SK-N-SH (cell line): ENCODE measurements at regions not wholly inside any gene's neighbourhood (a gene's known extent, or its start where the extent isn't known, plus 50 kb on each side); places are given as distances from the start of the nearest gene placed in this dataset.

ENCODE experiments used
- CHD2 ChIP-seq: fragments of 150-350 bp; IDR thresholded peaks from 2 replicates; pipeline ENCODE4 v1.6.1; 2018; ENCODE audit warnings: low read length; ENCODE audit not compliant: partially characterized antibody
- EP300 ChIP-seq, 2 experiments: IDR thresholded peaks; 2 replicates each; pipeline versions ENCODE4 v1.4.0 to v1.6.1; 2012; ENCODE audit warnings: borderline replicate concordance in 1 of 2, low read depth in 1 of 2, low read length in 1 of 2
- EZH2phosphoT487 ChIP-seq: fragments of 200-600 bp; sonication (generic); IDR thresholded peaks from 2 replicates; pipeline ENCODE4 v1.6.1; 2017; ENCODE audit warnings: low read depth, mixed run types, mild to moderate bottlenecking, antibody characterized with exemption, moderate library complexity, borderline replicate concordance
- GABPA ChIP-seq: IDR thresholded peaks from 2 replicates; pipeline ENCODE4 v1.4.0; 2012; ENCODE audit warnings: low read depth, mild to moderate bottlenecking
- MXI1 ChIP-seq: IDR thresholded peaks from 2 replicates; pipeline ENCODE4 v1.6.1; 2012; ENCODE audit warnings: mild to moderate bottlenecking, low read depth, low read length, improper control_type of control experiment
- POLR2AphosphoS5 ChIP-seq: IDR thresholded peaks from 2 replicates; pipeline ENCODE4 v1.6.1; 2012; ENCODE audit warnings: low read depth, low read length
- RAD21 ChIP-seq: IDR thresholded peaks from 2 replicates; pipeline ENCODE4 v1.6.1; 2012; ENCODE audit warnings: mild to moderate bottlenecking, low read length
- RCOR1 ChIP-seq: fragments of 150-350 bp; IDR thresholded peaks from 2 replicates; pipeline ENCODE4 v1.6.1; 2017; ENCODE audit warnings: antibody characterized with exemption, low read length
- SIN3A ChIP-seq: IDR thresholded peaks from 2 replicates; pipeline ENCODE4 v1.6.1; 2012; ENCODE audit warnings: low read depth, mild to moderate bottlenecking, low read length, moderate library complexity, borderline replicate concordance
- TCF12 ChIP-seq: IDR thresholded peaks from 2 replicates; pipeline ENCODE4 v1.4.0; 2012
- TEAD4 ChIP-seq: IDR thresholded peaks from 2 replicates; pipeline ENCODE4 v1.4.0; 2012; ENCODE audit warnings: mild to moderate bottlenecking, borderline replicate concordance; ENCODE audit not compliant: insufficient read depth
- TF ChIP-seq, protein P1 (sequence below): fragments of 200-600 bp; sonication (generic); IDR thresholded peaks from 2 replicates; pipeline ENCODE4 v1.6.1; 2017; ENCODE audit warnings: antibody characterized with exemption, mild to moderate bottlenecking, moderate library complexity
- TF ChIP-seq, protein P2 (sequence below): IDR thresholded peaks from 2 replicates; pipeline ENCODE4 v1.4.0; 2012; ENCODE audit warnings: low read depth, borderline replicate concordance
- TF ChIP-seq, protein P3 (sequence below): IDR thresholded peaks from 2 replicates; pipeline ENCODE4 v1.4.0; 2012; ENCODE audit warnings: low read depth

DNA sequence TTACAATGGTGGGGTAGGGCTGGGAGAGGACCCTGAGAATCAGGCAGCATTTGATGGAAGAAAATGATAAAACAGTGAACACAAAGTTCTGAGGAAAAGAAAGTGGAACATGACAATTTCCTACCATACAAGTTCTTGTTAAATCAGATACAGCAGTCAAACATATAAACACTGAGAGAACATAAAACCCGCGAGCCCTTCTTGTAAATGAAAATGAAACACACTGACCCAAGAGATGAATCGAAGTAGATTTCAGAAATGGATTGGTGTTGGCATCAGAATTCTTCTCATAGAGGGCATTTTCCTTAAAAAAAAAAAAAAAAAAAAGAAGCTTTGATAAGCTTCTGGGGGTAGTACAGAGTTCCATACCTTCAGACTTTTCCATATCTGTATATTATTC is 134.7 kb upstream of the TMEM45B start:
- TF ChIP-seq, protein P1, sequence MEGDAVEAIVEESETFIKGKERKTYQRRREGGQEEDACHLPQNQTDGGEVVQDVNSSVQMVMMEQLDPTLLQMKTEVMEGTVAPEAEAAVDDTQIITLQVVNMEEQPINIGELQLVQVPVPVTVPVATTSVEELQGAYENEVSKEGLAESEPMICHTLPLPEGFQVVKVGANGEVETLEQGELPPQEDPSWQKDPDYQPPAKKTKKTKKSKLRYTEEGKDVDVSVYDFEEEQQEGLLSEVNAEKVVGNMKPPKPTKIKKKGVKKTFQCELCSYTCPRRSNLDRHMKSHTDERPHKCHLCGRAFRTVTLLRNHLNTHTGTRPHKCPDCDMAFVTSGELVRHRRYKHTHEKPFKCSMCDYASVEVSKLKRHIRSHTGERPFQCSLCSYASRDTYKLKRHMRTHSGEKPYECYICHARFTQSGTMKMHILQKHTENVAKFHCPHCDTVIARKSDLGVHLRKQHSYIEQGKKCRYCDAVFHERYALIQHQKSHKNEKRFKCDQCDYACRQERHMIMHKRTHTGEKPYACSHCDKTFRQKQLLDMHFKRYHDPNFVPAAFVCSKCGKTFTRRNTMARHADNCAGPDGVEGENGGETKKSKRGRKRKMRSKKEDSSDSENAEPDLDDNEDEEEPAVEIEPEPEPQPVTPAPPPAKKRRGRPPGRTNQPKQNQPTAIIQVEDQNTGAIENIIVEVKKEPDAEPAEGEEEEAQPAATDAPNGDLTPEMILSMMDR: no peak
- TF ChIP-seq RCOR1 (no peak), EP300 (IDR thresholded peaks at IDR 0.05; ENCODE audit: borderline replicate concordance in 1 of 2, low read depth in 1 of 2, low read length in 1 of 2) (no peak), MXI1 (no peak), GABPA (no peak), TCF12 (no peak), TEAD4 (no peak), SIN3A (no peak), CHD2 (no peak), RAD21 (no peak), POLR2AphosphoS5 (no peak), EZH2phosphoT487 (no peak)
- TF ChIP-seq, protein P2, sequence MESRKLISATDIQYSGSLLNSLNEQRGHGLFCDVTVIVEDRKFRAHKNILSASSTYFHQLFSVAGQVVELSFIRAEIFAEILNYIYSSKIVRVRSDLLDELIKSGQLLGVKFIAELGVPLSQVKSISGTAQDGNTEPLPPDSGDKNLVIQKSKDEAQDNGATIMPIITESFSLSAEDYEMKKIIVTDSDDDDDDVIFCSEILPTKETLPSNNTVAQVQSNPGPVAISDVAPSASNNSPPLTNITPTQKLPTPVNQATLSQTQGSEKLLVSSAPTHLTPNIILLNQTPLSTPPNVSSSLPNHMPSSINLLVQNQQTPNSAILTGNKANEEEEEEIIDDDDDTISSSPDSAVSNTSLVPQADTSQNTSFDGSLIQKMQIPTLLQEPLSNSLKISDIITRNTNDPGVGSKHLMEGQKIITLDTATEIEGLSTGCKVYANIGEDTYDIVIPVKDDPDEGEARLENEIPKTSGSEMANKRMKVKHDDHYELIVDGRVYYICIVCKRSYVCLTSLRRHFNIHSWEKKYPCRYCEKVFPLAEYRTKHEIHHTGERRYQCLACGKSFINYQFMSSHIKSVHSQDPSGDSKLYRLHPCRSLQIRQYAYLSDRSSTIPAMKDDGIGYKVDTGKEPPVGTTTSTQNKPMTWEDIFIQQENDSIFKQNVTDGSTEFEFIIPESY: no peak
- TF ChIP-seq, protein P3, sequence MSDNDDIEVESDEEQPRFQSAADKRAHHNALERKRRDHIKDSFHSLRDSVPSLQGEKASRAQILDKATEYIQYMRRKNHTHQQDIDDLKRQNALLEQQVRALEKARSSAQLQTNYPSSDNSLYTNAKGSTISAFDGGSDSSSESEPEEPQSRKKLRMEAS: no peak
